PC-9 (cell line): ENCODE measurements at regions not wholly inside any gene's neighbourhood (a gene's known extent, or its start where the extent isn't known, plus 50 kb on each side); places are given as distances from the start of the nearest gene placed in this dataset.

ENCODE experiments used
- BruUV-seq: library from RNA; stranded (reverse); fragments of 400-500 nt; replicated peaks from 2 replicates; lab custom pipeline; 2021; lab: Mats Ljungman, UMichigan
- CTCF ChIA-PET: fragments of 300-600 bp; sonication (Branson Sonifier 250); formaldehyde crosslinking; loops from one replicate; lab custom pipeline; 2022; ENCODE audit warnings: antibody characterized with exemption; lab: Charles Lee
- POLR2A ChIA-PET: fragments of 300-600 bp; sonication (Branson Sonifier 250); formaldehyde crosslinking; loops from one replicate; lab custom pipeline; 2022; ENCODE audit warnings: antibody characterized with exemption; ENCODE audit not compliant: unreplicated experiment; lab: Charles Lee
- DNase-seq, 2 experiments: peaks; one replicate each; pipeline versions ENCODE4 v3.0.0 to v3.0.0-alpha.2; 2015 to 2022; ENCODE audit warnings: mixed read lengths in 1 of 2
- H2AFZ ChIP-seq: fragments of 200-600 bp; sonication (generic); 2 replicates; pipeline ENCODE4 v1.8.1; 2017; ENCODE audit warnings: antibody characterized with exemption
- H3F3A ChIP-seq: fragments of 200-600 bp; sonication (generic); 2 replicates; pipeline ENCODE4 v1.8.1; 2017; ENCODE audit warnings: antibody characterized with exemption, mild to moderate bottlenecking, low read depth; ENCODE audit not compliant: insufficient read depth
- H3K27ac ChIP-seq: fragments of 200-600 bp; sonication (generic); 2 replicates; pipeline ENCODE4 v1.6.1; 2016; ENCODE audit warnings: mixed run types
- H3K27me3 ChIP-seq: fragments of 200-600 bp; sonication (generic); 2 replicates; pipeline ENCODE4 v1.6.1; 2016; ENCODE audit warnings: low read depth, mixed run types; ENCODE audit not compliant: insufficient read depth
- H3K36me3 ChIP-seq: fragments of 200-600 bp; sonication (generic); 2 replicates; pipeline ENCODE4 v1.6.1; 2016; ENCODE audit warnings: low read depth, mixed run types
- H3K4me1 ChIP-seq: fragments of 200-600 bp; sonication (generic); replicated peaks from 2 replicates; pipeline ENCODE4 v1.6.1; 2016; ENCODE audit warnings: mixed run types; ENCODE audit not compliant: insufficient read depth
- H3K4me2 ChIP-seq: fragments of 200-600 bp; sonication (generic); 2 replicates; pipeline ENCODE4 v1.6.1; 2017; ENCODE audit warnings: mixed run types
- H3K4me3 ChIP-seq: fragments of 200-600 bp; sonication (generic); 2 replicates; pipeline ENCODE4 v1.6.1; 2016; ENCODE audit warnings: mixed run types
- H3K79me2 ChIP-seq: fragments of 200-600 bp; sonication (generic); 2 replicates; pipeline ENCODE4 v1.6.1; 2017; ENCODE audit warnings: low read depth, mixed run types
- H3K9me2 ChIP-seq: fragments of 200-600 bp; sonication (generic); 2 replicates; pipeline ENCODE4 v1.8.1; 2017; ENCODE audit warnings: mild to moderate bottlenecking; ENCODE audit not compliant: insufficient read depth
- H3K9me3 ChIP-seq: fragments of 200-600 bp; sonication (generic); 2 replicates; pipeline ENCODE4 v1.8.1; 2016; ENCODE audit warnings: low read depth; ENCODE audit not compliant: insufficient read depth
- H4K20me1 ChIP-seq: fragments of 200-600 bp; sonication (generic); 2 replicates; pipeline ENCODE4 v1.8.1; 2017; ENCODE audit not compliant: insufficient read depth
- EZH2 ChIP-seq: fragments of 200-600 bp; sonication (generic); IDR thresholded peaks from 2 replicates; pipeline ENCODE4 v1.8.0; 2017; ENCODE audit warnings: antibody characterized with exemption, low read depth
- intact Hi-C: fragments of 100-400 bp; cut with micrococcal nuclease; formaldehyde crosslinking; loops from one replicate; pipeline ENCODE4 v1.10.0; 2022; ENCODE audit not compliant: unreplicated experiment
- TF ChIP-seq, protein P1 (sequence below): fragments of 200-600 bp; sonication (generic); conservative IDR thresholded peaks from 2 replicates; pipeline ENCODE4 v1.6.1; 2017; ENCODE audit warnings: mixed run types, antibody characterized with exemption, mild to moderate bottlenecking, moderate library complexity

DNA sequence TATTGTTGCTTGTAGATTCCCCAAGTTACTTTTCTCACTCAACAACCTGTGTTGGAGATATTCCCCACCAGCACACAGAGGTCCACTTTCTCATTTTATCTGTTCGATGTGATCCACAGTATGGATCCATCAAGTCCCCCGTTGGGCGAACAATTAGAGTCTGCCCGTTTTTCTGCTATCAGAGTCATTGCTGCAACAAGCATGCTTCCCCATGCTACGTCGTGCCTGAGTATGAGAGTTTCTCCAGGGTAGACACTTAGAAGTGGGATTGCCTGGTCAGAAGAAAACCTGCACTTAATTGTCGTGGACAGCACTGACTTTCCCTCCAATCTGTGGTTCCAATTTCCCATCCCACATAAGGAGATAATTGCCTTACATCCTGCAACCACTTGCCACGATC lies 62.7 kb upstream of the SHOX start:
- no peaks in the 10 kb centered on the region for H3F3A ChIP-seq
- H3K4me2 ChIP-seq: no peak overlapping the region
- no peak overlapping the region for H3K27ac ChIP-seq
- ChIA-PET CTCF (no interaction called here), POLR2A (no interaction called here)
- H3K9me3 ChIP-seq: no peaks in the 10 kb centered on the region
- no peaks in the 10 kb centered on the region for H3K27me3 ChIP-seq
- no peaks in the 10 kb centered on the region for H3K79me2 ChIP-seq
- H3K9me2 ChIP-seq: no peaks in the 10 kb centered on the region
- intact Hi-C loops: no loop called here
- no peaks in the 10 kb centered on the region for H3K4me1 ChIP-seq
- no peak overlapping the region for H3K4me3 ChIP-seq
- DNase-seq: no peak
- H4K20me1 ChIP-seq: no peaks in the 10 kb centered on the region
- TF ChIP-seq, protein P1, sequence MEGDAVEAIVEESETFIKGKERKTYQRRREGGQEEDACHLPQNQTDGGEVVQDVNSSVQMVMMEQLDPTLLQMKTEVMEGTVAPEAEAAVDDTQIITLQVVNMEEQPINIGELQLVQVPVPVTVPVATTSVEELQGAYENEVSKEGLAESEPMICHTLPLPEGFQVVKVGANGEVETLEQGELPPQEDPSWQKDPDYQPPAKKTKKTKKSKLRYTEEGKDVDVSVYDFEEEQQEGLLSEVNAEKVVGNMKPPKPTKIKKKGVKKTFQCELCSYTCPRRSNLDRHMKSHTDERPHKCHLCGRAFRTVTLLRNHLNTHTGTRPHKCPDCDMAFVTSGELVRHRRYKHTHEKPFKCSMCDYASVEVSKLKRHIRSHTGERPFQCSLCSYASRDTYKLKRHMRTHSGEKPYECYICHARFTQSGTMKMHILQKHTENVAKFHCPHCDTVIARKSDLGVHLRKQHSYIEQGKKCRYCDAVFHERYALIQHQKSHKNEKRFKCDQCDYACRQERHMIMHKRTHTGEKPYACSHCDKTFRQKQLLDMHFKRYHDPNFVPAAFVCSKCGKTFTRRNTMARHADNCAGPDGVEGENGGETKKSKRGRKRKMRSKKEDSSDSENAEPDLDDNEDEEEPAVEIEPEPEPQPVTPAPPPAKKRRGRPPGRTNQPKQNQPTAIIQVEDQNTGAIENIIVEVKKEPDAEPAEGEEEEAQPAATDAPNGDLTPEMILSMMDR: no peak
- TF ChIP-seq EZH2: no peak
- BruUV-seq: no TSS peak
- H3K36me3 ChIP-seq: no peaks in the 10 kb centered on the region
- H2AFZ ChIP-seq: no peak overlapping the region

DNA sequence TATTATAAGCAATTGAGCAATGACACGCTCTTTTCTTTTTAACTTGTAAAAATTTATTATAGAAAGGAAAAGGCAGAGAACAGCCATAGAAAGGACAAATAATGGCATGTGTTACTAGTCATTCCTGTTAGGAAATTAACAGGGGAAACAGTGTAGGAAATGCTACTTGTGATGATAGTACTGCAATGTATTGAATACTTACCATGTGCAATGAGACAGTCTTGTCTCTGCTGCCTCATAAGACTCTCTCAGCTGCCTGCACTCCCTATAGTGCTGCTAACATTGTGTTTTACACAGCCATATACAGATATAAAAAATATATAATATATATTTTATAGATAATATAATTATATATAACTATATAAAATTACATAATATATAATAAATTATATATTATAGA lies 62.3 kb upstream of the SHOX start:
- intact Hi-C loops: no loop called here
- no peak overlapping the region for H3K4me3 ChIP-seq
- no peaks in the 10 kb centered on the region for H3K4me1 ChIP-seq
- H3K79me2 ChIP-seq: no peaks in the 10 kb centered on the region
- H3F3A ChIP-seq: no peaks in the 10 kb centered on the region
- no peaks in the 10 kb centered on the region for H3K9me3 ChIP-seq
- H3K27me3 ChIP-seq: no peaks in the 10 kb centered on the region
- no peak overlapping the region for H2AFZ ChIP-seq
- DNase-seq: no peak
- BruUV-seq: no TSS peak
- no peaks in the 10 kb centered on the region for H3K36me3 ChIP-seq
- ChIA-PET POLR2A (no interaction called here), CTCF (no interaction called here)
- no peaks in the 10 kb centered on the region for H4K20me1 ChIP-seq
- H3K4me2 ChIP-seq: no peak overlapping the region
- TF ChIP-seq EZH2: no peak
- TF ChIP-seq, protein P1: no peak
- no peaks in the 10 kb centered on the region for H3K9me2 ChIP-seq
- H3K27ac ChIP-seq: no peak overlapping the region

DNA sequence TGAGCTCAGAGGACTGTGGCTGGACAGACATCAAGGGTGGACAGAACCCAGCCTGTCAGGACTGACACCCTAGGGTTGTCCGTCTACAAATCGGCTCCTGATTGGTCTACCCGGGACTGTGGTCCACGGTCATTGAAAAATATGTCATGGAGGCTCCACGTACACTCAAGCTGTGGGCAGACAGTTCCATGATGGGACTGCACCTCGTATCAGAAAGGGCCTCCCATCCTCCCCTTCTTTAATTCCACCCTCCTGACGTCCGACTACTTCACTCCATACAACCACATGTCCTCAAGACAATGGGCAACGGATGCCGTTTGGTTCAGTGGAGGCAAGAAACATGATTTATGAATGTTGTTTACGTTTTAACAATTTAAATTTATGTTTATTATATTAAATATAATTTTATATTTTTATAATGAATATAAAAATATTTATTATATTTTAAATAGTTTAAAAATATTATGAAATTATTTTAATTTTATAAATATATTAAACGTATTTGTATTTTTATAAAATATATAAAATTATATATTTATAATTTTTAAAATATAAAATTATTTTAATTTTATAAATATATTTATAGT lies 58.0 kb upstream of the SHOX start:
- CTCF ChIA-PET: no interaction called here
- Histone ChIP-seq H3F3A (no peaks in the 10 kb centered on the region), H3K79me2 (no peaks in the 10 kb centered on the region), H3K36me3 (no peaks in the 10 kb centered on the region), H3K9me3 (no peaks in the 10 kb centered on the region), H3K4me3 (no peak overlapping the region), H3K27ac (no peak overlapping the region), H3K27me3 (no peaks in the 10 kb centered on the region), H4K20me1 (no peaks in the 10 kb centered on the region), H3K4me1 (no peaks in the 10 kb centered on the region), H2AFZ (no peak overlapping the region), H3K9me2 (no peaks in the 10 kb centered on the region), H3K4me2 (no peak overlapping the region)
- no TSS peak for BruUV-seq
- POLR2A ChIA-PET: no interaction called here
- DNase-seq: no peak
- TF ChIP-seq EZH2: no peak
- TF ChIP-seq, protein P1: no peak
- intact Hi-C loops: no loop called here
